ENCODE measurements at regions not wholly inside any gene's neighbourhood (a gene's known extent, or its start where the extent isn't known, plus 50 kb on each side); places are given as distances from the start of the nearest gene placed in this dataset.

GRCh38 chr1:233787599-233787998, 116.9 kb upstream of the SLC35F3 start:
- H3K4me3 Mint-ChIP-seq (ENCODE audit: unreplicated experiment): no peak overlapping the region
- no peak overlapping the region for H3K27ac Mint-ChIP-seq (ENCODE audit: unreplicated experiment)
- H3K27me3 Mint-ChIP-seq (ENCODE audit: low read depth, unreplicated experiment): no peaks in the 10 kb centered on the region
- H3K36me3 Mint-ChIP-seq (ENCODE audit: low read depth, unreplicated experiment): no peaks in the 10 kb centered on the region
- Histone ChIP-seq H3K27me3 (ENCODE audit: insufficient read depth, low read length) (no peaks in the 10 kb centered on the region), H3K9ac (ENCODE audit: low read length) (no peak overlapping the region), H3K79me2 (ENCODE audit: insufficient read depth, low read length) (no peaks in the 10 kb centered on the region), H3K36me3 (ENCODE audit: insufficient read depth, low read length) (no peaks in the 10 kb centered on the region), H3K4me1 (ENCODE audit: insufficient read depth, low read length) (no peaks in the 10 kb centered on the region), H3K27ac (ENCODE audit: low read depth, low read length) (no peak overlapping the region), H3K4me3 (ENCODE audit: insufficient read depth, low read depth, low read length) (no peak overlapping the region), H3K9me3 (ENCODE audit: insufficient read depth, low read depth, low read length) (no peaks in the 10 kb centered on the region), H2AFZ (ENCODE audit: low read depth, low read length) (no peak overlapping the region), H4K20me1 (ENCODE audit: insufficient read depth, low read length) (no peaks in the 10 kb centered on the region), H3K4me2 (ENCODE audit: low read length) (no peak overlapping the region)
- FAIRE-seq (no peak), DNase-seq (ENCODE audit: low read depth) (no peak)
- no peaks in the 10 kb centered on the region for H3K9me3 Mint-ChIP-seq (ENCODE audit: unreplicated experiment)
- H3K4me1 Mint-ChIP-seq (ENCODE audit: low read depth, unreplicated experiment): no peaks in the 10 kb centered on the region
- TF ChIP-seq CTCF (IDR thresholded peaks at IDR 0.05; ENCODE audit: insufficient read depth, low read depth, low read length) (no peak), EZH2 (IDR thresholded peaks at IDR 0.05; ENCODE audit: insufficient read depth, low read length) (no peak)

GRCh38 chr1:233788687-233789086, 115.8 kb upstream of the SLC35F3 start:
- no peaks in the 10 kb centered on the region for H4K20me1 ChIP-seq (ENCODE audit: insufficient read depth, low read length)
- H3K9ac ChIP-seq (ENCODE audit: low read length): no peak overlapping the region
- no peaks in the 10 kb centered on the region for H3K36me3 Mint-ChIP-seq (ENCODE audit: low read depth, unreplicated experiment)
- no peak overlapping the region for H3K4me3 ChIP-seq (ENCODE audit: insufficient read depth, low read depth, low read length)
- no peaks in the 10 kb centered on the region for H3K27me3 Mint-ChIP-seq (ENCODE audit: low read depth, unreplicated experiment)
- TF ChIP-seq CTCF (IDR thresholded peaks at IDR 0.05; ENCODE audit: insufficient read depth, low read depth, low read length) (no peak), EZH2 (IDR thresholded peaks at IDR 0.05; ENCODE audit: insufficient read depth, low read length) (no peak)
- H3K27ac Mint-ChIP-seq (ENCODE audit: unreplicated experiment): no peak overlapping the region
- H3K27ac ChIP-seq (ENCODE audit: low read depth, low read length): no peak overlapping the region
- no peaks in the 10 kb centered on the region for H3K9me3 ChIP-seq (ENCODE audit: insufficient read depth, low read depth, low read length)
- no peak overlapping the region for H3K4me3 Mint-ChIP-seq (ENCODE audit: unreplicated experiment)
- DNase-seq (ENCODE audit: low read depth) (no peak), FAIRE-seq (no peak)
- no peaks in the 10 kb centered on the region for H3K79me2 ChIP-seq (ENCODE audit: insufficient read depth, low read length)
- H3K4me1 ChIP-seq (ENCODE audit: insufficient read depth, low read length): no peaks in the 10 kb centered on the region
- H3K9me3 Mint-ChIP-seq (ENCODE audit: unreplicated experiment): no peaks in the 10 kb centered on the region
- no peaks in the 10 kb centered on the region for H3K4me1 Mint-ChIP-seq (ENCODE audit: low read depth, unreplicated experiment)
- no peaks in the 10 kb centered on the region for H3K27me3 ChIP-seq (ENCODE audit: insufficient read depth, low read length)
- no peak overlapping the region for H3K4me2 ChIP-seq (ENCODE audit: low read length)
- no peak overlapping the region for H2AFZ ChIP-seq (ENCODE audit: low read depth, low read length)
- no peaks in the 10 kb centered on the region for H3K36me3 ChIP-seq (ENCODE audit: insufficient read depth, low read length)

- Histone ChIP-seq H3K79me2 (ENCODE audit: insufficient read depth, low read length) (no peaks in the 10 kb centered on the region), H3K4me3 (ENCODE audit: insufficient read depth, low read depth, low read length) (no peak overlapping the region), H2AFZ (ENCODE audit: low read depth, low read length) (no peak overlapping the region), H3K36me3 (ENCODE audit: insufficient read depth, low read length) (no peaks in the 10 kb centered on the region), H3K27ac (ENCODE audit: low read depth, low read length) (no peak overlapping the region), H3K9me3 (ENCODE audit: insufficient read depth, low read depth, low read length) (no peaks in the 10 kb centered on the region), H3K27me3 (ENCODE audit: insufficient read depth, low read length) (no peaks in the 10 kb centered on the region), H4K20me1 (ENCODE audit: insufficient read depth, low read length) (no peaks in the 10 kb centered on the region), H3K4me1 (ENCODE audit: insufficient read depth, low read length) (no peaks in the 10 kb centered on the region), H3K9ac (ENCODE audit: low read length) (no peak overlapping the region), H3K4me2 (ENCODE audit: low read length) (no peak overlapping the region)
- H3K4me3 Mint-ChIP-seq (ENCODE audit: unreplicated experiment): no peak overlapping the region
- DNase-seq (ENCODE audit: low read depth) (no peak), FAIRE-seq (no peak)
- no peak overlapping the region for H3K27ac Mint-ChIP-seq (ENCODE audit: unreplicated experiment)
- H3K4me1 Mint-ChIP-seq (ENCODE audit: low read depth, unreplicated experiment): no peaks in the 10 kb centered on the region
- H3K36me3 Mint-ChIP-seq (ENCODE audit: low read depth, unreplicated experiment): no peaks in the 10 kb centered on the region
- no peak for TF ChIP-seq CTCF (IDR thresholded peaks at IDR 0.05; ENCODE audit: insufficient read depth, low read depth, low read length)
- no peak for TF ChIP-seq EZH2 (IDR thresholded peaks at IDR 0.05; ENCODE audit: insufficient read depth, low read length)
- no peaks in the 10 kb centered on the region for H3K27me3 Mint-ChIP-seq (ENCODE audit: low read depth, unreplicated experiment)
- H3K9me3 Mint-ChIP-seq (ENCODE audit: unreplicated experiment): peaks cover 5% of the 10 kb centered on the region
These were observed 114.4 kb upstream of the SLC35F3 start for GRCh38 chr1:233790121-233790520.
